Keratinocyte (primary cell): ENCODE measurements at regions not wholly inside any gene's neighbourhood (a gene's known extent, or its start where the extent isn't known, plus 50 kb on each side); places are given as distances from the start of the nearest gene placed in this dataset.

Experiments used
- DNase-seq: peaks from one replicate; pipeline ENCODE4 v3.0.0-alpha.2; 2011; ENCODE audit warnings: low read depth, missing footprints, low spot score
- FAIRE-seq: peaks from 2 replicates; lab custom pipeline; 2011; peaks lifted over from hg19 to GRCh38; lab: Jason Lieb, UNC
- H2AFZ ChIP-seq: 2 replicates; pipeline ENCODE4 v1.6.0; 2012; ENCODE audit warnings: low read length, control low read depth, inconsistent platforms; ENCODE audit not compliant: control insufficient read depth
- H3K27ac ChIP-seq: 2 replicates; pipeline ENCODE4 v1.5.1; 2011; ENCODE audit warnings: low read length; ENCODE audit not compliant: control insufficient read depth, insufficient read depth
- H3K27me3 ChIP-seq: 3 replicates; pipeline ENCODE4 v1.6.0; 2011; ENCODE audit warnings: low read length; ENCODE audit not compliant: control insufficient read depth, insufficient read depth; ENCODE audit errors: extremely low read depth
- H3K36me3 ChIP-seq, 2 experiments: 2 replicates in 1 of 2; 3 replicates in 1 of 2; pipeline ENCODE4 v1.5.1; 2011; ENCODE audit warnings: low read length in 2 of 2, mild to moderate bottlenecking in 1 of 2; ENCODE audit not compliant: control insufficient read depth in 2 of 2, insufficient read depth in 2 of 2; ENCODE audit errors: extremely low read depth in 1 of 2
- H3K4me1 ChIP-seq: 3 replicates; pipeline ENCODE4 v1.5.1; 2011; ENCODE audit warnings: low read length; ENCODE audit not compliant: control insufficient read depth, insufficient read depth; ENCODE audit errors: extremely low read depth
- H3K4me2 ChIP-seq: 3 replicates; pipeline ENCODE4 v1.6.0; 2011; ENCODE audit warnings: low read depth, low read length; ENCODE audit not compliant: control insufficient read depth, insufficient read depth; ENCODE audit errors: extremely low read depth
- H3K4me3 ChIP-seq, 3 experiments: fragments of 200-600 bp in 1 of 3; sonication (generic) in 1 of 3; 2 replicates in 2 of 3; 3 replicates in 1 of 3; pipeline ENCODE4 v1.5.1; 2011 to 2016; ENCODE audit warnings: low read length in 3 of 3, mild to moderate bottlenecking in 3 of 3, control low read depth in 2 of 3, inconsistent platforms in 1 of 3, low read depth in 1 of 3, mixed read lengths in 1 of 3, mixed run types in 1 of 3, moderate library complexity in 1 of 3; ENCODE audit not compliant: control insufficient read depth in 2 of 3, insufficient read depth in 2 of 3; ENCODE audit errors: extremely low read depth in 1 of 3
- H3K79me2 ChIP-seq: 2 replicates; pipeline ENCODE4 v1.6.0; 2012; ENCODE audit warnings: low read length; ENCODE audit not compliant: control insufficient read depth, insufficient read depth
- H3K9ac ChIP-seq: 3 replicates; pipeline ENCODE4 v1.6.0; 2011; ENCODE audit warnings: low read length; ENCODE audit not compliant: control insufficient read depth, insufficient read depth; ENCODE audit errors: extremely low read depth
- H3K9me1 ChIP-seq: 3 replicates; pipeline ENCODE4 v1.6.0; 2011; ENCODE audit warnings: low read length; ENCODE audit not compliant: control insufficient read depth, insufficient read depth; ENCODE audit errors: extremely low read depth
- H3K9me3 ChIP-seq: 2 replicates; pipeline ENCODE4 v1.5.1; 2012; ENCODE audit warnings: low read depth, low read length; ENCODE audit not compliant: control insufficient read depth
- H4K20me1 ChIP-seq: 3 replicates; pipeline ENCODE4 v1.6.0; 2011; ENCODE audit warnings: low read length; ENCODE audit not compliant: control insufficient read depth, insufficient read depth; ENCODE audit errors: extremely low read depth
- EZH2 ChIP-seq: IDR thresholded peaks from one replicate; pipeline ENCODE4 v1.6.1; 2012; ENCODE audit warnings: inconsistent platforms, mild to moderate bottlenecking, low read length, moderate library complexity
- dilution Hi-C: fragments of 300-500 bp; cut with MboI; formaldehyde crosslinking; loops from one replicate; pipeline ENCODE4 v1.7.0; 2020; ENCODE audit warnings: low sequenced_read_pairs; ENCODE audit not compliant: extremely low pct_ligation_motif_present
- TF ChIP-seq, protein P1 (sequence below), 3 experiments: IDR thresholded peaks in 1 of 3; conservative IDR thresholded peaks in 1 of 3; optimal IDR thresholded peaks in 1 of 3; 2 replicates in 2 of 3; 3 replicates in 1 of 3; pipeline versions ENCODE3 to v1.5.1; 2011; ENCODE audit warnings: low read length in 3 of 3, mild to moderate bottlenecking in 3 of 3, moderate library complexity in 2 of 3, control low read depth in 1 of 3, inconsistent platforms in 1 of 3; ENCODE audit not compliant: insufficient read depth in 2 of 3; ENCODE audit errors: extremely low read depth in 1 of 3

DNA sequence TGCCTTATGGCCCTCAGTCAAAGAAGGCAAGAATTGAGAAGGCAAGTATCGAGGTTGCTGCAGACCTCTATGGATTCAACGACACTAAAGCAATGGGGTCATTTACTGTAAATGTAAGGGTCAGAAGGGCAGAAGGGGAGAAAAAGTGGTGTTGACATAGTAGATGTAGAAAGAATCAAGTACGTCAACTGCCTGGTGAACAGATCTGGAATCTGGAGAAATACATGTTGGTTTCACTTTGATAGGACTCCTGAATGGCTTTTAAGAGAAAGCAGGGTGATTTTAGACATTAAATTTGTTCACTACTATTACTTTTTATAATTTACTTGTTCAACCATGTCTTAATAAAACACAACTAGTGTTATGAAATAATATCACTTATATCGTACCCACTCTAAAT is 81.3 kb upstream of the FSTL5 start:
- H3K36me3 ChIP-seq: no peaks in the 10 kb centered on the region
- TF ChIP-seq, protein P1, sequence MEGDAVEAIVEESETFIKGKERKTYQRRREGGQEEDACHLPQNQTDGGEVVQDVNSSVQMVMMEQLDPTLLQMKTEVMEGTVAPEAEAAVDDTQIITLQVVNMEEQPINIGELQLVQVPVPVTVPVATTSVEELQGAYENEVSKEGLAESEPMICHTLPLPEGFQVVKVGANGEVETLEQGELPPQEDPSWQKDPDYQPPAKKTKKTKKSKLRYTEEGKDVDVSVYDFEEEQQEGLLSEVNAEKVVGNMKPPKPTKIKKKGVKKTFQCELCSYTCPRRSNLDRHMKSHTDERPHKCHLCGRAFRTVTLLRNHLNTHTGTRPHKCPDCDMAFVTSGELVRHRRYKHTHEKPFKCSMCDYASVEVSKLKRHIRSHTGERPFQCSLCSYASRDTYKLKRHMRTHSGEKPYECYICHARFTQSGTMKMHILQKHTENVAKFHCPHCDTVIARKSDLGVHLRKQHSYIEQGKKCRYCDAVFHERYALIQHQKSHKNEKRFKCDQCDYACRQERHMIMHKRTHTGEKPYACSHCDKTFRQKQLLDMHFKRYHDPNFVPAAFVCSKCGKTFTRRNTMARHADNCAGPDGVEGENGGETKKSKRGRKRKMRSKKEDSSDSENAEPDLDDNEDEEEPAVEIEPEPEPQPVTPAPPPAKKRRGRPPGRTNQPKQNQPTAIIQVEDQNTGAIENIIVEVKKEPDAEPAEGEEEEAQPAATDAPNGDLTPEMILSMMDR (optimal IDR thresholded peaks at IDR 0.05 in 1 of 3, IDR thresholded peaks at IDR 0.05 in 1 of 3, conservative IDR thresholded peaks at IDR 0.05 in 1 of 3; ENCODE audit: extremely low read depth in 1 of 3, insufficient read depth in 2 of 3, low read length in 3 of 3): no peak
- TF ChIP-seq EZH2: no peak
- no peak overlapping the region for H2AFZ ChIP-seq
- H3K79me2 ChIP-seq: no peaks in the 10 kb centered on the region
- DNase-seq (no peak), FAIRE-seq (no peak)
- H3K9me3 ChIP-seq: no peaks in the 10 kb centered on the region
- dilution Hi-C loops: no loop called here
- no peaks in the 10 kb centered on the region for H3K4me1 ChIP-seq
- no peaks in the 10 kb centered on the region for H4K20me1 ChIP-seq
- H3K27me3 ChIP-seq: no peaks in the 10 kb centered on the region
- no peak overlapping the region for H3K9ac ChIP-seq
- H3K9me1 ChIP-seq: no peaks in the 10 kb centered on the region
- no peak overlapping the region for H3K4me3 ChIP-seq
- H3K27ac ChIP-seq: no peak overlapping the region
- no peak overlapping the region for H3K4me2 ChIP-seq

DNA sequence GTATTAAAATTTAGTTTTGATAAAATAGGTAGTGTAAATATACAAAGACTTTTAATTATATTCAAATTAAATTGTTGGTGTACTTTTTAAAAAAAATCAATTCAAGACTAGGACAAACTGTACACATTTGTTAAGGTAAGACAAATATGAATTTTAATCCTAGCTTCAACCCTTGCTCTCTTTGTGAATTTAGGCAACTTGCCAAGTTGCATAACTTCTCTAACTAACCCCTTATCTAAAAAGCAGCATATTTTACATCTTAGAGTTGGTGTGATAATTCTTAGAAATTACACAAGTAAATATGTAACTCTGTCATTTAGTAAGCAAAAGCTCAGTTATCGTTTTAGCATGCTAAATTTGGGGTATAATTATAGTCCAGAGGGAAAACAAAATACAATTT is 78.1 kb upstream of the FSTL5 start:
- Histone ChIP-seq H3K27ac (no peak overlapping the region), H3K9me3 (no peaks in the 10 kb centered on the region), H3K4me2 (no peak overlapping the region), H3K9me1 (no peaks in the 10 kb centered on the region), H3K4me1 (no peaks in the 10 kb centered on the region), H3K36me3 (no peaks in the 10 kb centered on the region), H3K79me2 (no peaks in the 10 kb centered on the region), H3K9ac (no peak overlapping the region), H4K20me1 (no peaks in the 10 kb centered on the region), H3K27me3 (no peaks in the 10 kb centered on the region), H3K4me3 (no peak overlapping the region), H2AFZ (no peak overlapping the region)
- dilution Hi-C loops: no loop called here
- FAIRE-seq (no peak), DNase-seq (no peak)
- TF ChIP-seq, protein P1 (optimal IDR thresholded peaks at IDR 0.05 in 1 of 3, IDR thresholded peaks at IDR 0.05 in 1 of 3, conservative IDR thresholded peaks at IDR 0.05 in 1 of 3; ENCODE audit: extremely low read depth in 1 of 3, insufficient read depth in 2 of 3, low read length in 3 of 3): no peak
- TF ChIP-seq EZH2: no peak
